Testis (tissue), 2 donors: ENCODE measurements at regions not wholly inside any gene's neighbourhood (a gene's known extent, or its start where the extent isn't known, plus 50 kb on each side); places are given as distances from the start of the nearest gene placed in this dataset.

ENCODE experiments used
- DNase-seq: peaks from one replicate; pipeline ENCODE4 v3.0.0-alpha.2; 2019
- H3K27ac ChIP-seq, 2 donors: fragments of 200-600 bp; sonication (generic); one replicate each; pipeline ENCODE4 v1.5.1; 2019
- H3K27me3 ChIP-seq: fragments of 200-600 bp; sonication (generic); one replicate; pipeline ENCODE4 v1.5.1; 2019
- H3K36me3 ChIP-seq: fragments of 200-600 bp; sonication (generic); one replicate; pipeline ENCODE4 v1.5.1; 2017; ENCODE audit warnings: low read depth; ENCODE audit errors: missing control alignments
- H3K4me1 ChIP-seq: fragments of 200-600 bp; sonication (generic); one replicate; pipeline ENCODE4 v1.5.1; 2019
- H3K4me3 ChIP-seq, 2 donors: fragments of 200-600 bp; sonication (generic); one replicate each; pipeline ENCODE4 v1.5.1; 2017 to 2019
- H3K9me3 ChIP-seq: fragments of 200-600 bp; sonication (generic); one replicate; pipeline ENCODE4 v1.5.1; 2017
- CTCF ChIP-seq, 3 experiments: fragments of 450-650 bp in 2 of 3; fragments of 200-600 bp in 1 of 3; sonication (generic) in 1 of 3; IDR thresholded peaks; one replicate each; pipeline ENCODE4 v1.5.1; 2016 to 2019; ENCODE audit warnings: antibody characterized with exemption in 3 of 3, mild to moderate bottlenecking in 2 of 3, moderate library complexity in 1 of 3
- POLR2A ChIP-seq: fragments of 450-650 bp; IDR thresholded peaks from one replicate; pipeline ENCODE4 v1.6.1; 2017; ENCODE audit warnings: antibody characterized with exemption, mild to moderate bottlenecking, moderate library complexity
- WGBS, 2 donors: methylation state at CpG; one replicate each; pipeline ENCODE4 v1.1.5; 2018; 5-methylcytosine and 5-hydroxymethylcytosine counted together
- intact Hi-C: fragments of 100-400 bp; cut with DNase I; formaldehyde crosslinking; loops from one replicate; pipeline ENCODE4 v1.15.1; 2023; ENCODE audit warnings: low total_unique reads

- TF ChIP-seq POLR2A (no peak), CTCF (IDR thresholded peaks at IDR 0.05) (peak in 1 of 3 experiments; percentile 7)
- H3K27me3 ChIP-seq: no peaks in the 10 kb centered on the region
- H3K4me3 ChIP-seq: no peak overlapping the region
- DNase-seq: peak; percentile 37
- H3K27ac ChIP-seq: no peak overlapping the region
- no peaks in the 10 kb centered on the region for H3K4me1 ChIP-seq
- WGBS, 2 donors: 47% methylated on average over 1 of the region's 1 CpG
- H3K36me3 ChIP-seq: no peaks in the 10 kb centered on the region
- intact Hi-C loops: no loop called here
- H3K9me3 ChIP-seq: no peaks in the 10 kb centered on the region
Observed at GRCh38 chr6:88238065-88238464, 71.9 kb upstream of the CNR1 start.

- DNase-seq: no peak
- H3K4me3 ChIP-seq: no peak overlapping the region
- intact Hi-C loops: no loop called here
- no peak overlapping the region for H3K27ac ChIP-seq
- H3K4me1 ChIP-seq: no peaks in the 10 kb centered on the region
- H3K36me3 ChIP-seq: no peaks in the 10 kb centered on the region
- WGBS, 2 donors: 67 to 68% methylated on average over 7 of the region's 7 CpGs
- H3K9me3 ChIP-seq: no peaks in the 10 kb centered on the region
- TF ChIP-seq CTCF (IDR thresholded peaks at IDR 0.05) (no peak), POLR2A (no peak)
- no peaks in the 10 kb centered on the region for H3K27me3 ChIP-seq
Observed at GRCh38 chr6:88236612-88237360, 70.6 kb upstream of the CNR1 start.

- 52 to 66% methylated on average over 1 of the region's 1 CpG for WGBS, 2 donors
- H3K27ac ChIP-seq: no peak overlapping the region
- no peak for DNase-seq
- TF ChIP-seq POLR2A: no peak
- no peaks in the 10 kb centered on the region for H3K9me3 ChIP-seq
- H3K27me3 ChIP-seq: no peaks in the 10 kb centered on the region
- no peak overlapping the region for H3K4me3 ChIP-seq
- intact Hi-C loops: no loop called here
- H3K4me1 ChIP-seq: no peaks in the 10 kb centered on the region
- no peaks in the 10 kb centered on the region for H3K36me3 ChIP-seq
Observed at GRCh38 chr6:88232753-88233152, 66.6 kb upstream of the CNR1 start.

GRCh38 chr6:88223298-88223697 lies 57.2 kb upstream of the CNR1 start:
- TF ChIP-seq POLR2A (no peak), CTCF (IDR thresholded peaks at IDR 0.05) (no peak)
- Histone ChIP-seq H3K4me3 (no peak overlapping the region), H3K27me3 (no peaks in the 10 kb centered on the region), H3K27ac (no peak overlapping the region), H3K9me3 (no peaks in the 10 kb centered on the region), H3K36me3 (no peaks in the 10 kb centered on the region), H3K4me1 (no peaks in the 10 kb centered on the region)
- DNase-seq: no peak
- 73 to 94% methylated on average over 1 of the region's 1 CpG for WGBS, 2 donors
- intact Hi-C loops: no loop called here

GRCh38 chr6:88220493-88220892 lies 54.3 kb upstream of the CNR1 start:
- Histone ChIP-seq H3K4me1 (no peaks in the 10 kb centered on the region), H3K9me3 (no peaks in the 10 kb centered on the region), H3K27me3 (no peaks in the 10 kb centered on the region), H3K27ac (no peak overlapping the region), H3K4me3 (no peak overlapping the region), H3K36me3 (no peaks in the 10 kb centered on the region)
- no peak for DNase-seq
- 37 to 43% methylated on average over 2 of the region's 2 CpGs for WGBS, 2 donors
- intact Hi-C loops: no loop called here
- TF ChIP-seq CTCF (IDR thresholded peaks at IDR 0.05): no peak
- TF ChIP-seq POLR2A: no peak
